ENCODE measurements at regions not wholly inside any gene's neighbourhood (a gene's known extent, or its start where the extent isn't known, plus 50 kb on each side); places are given as distances from the start of the nearest gene placed in this dataset.
A peak's percentile ranks its signal among the peaks of the same experiment; 100 is the strongest.
"Not testable (repeated sequence)": the region's sequence is repeated elsewhere in the genome, so short reads cannot be mapped to it uniquely, and the experiment has no call there.

- H3K27me3 Mint-ChIP-seq: no peaks in the 10 kb centered on the region
- peak; percentile 61 for ATAC-seq (replicated peaks)
- H3K4me3 Mint-ChIP-seq: peak overlapping the region; percentile 83
- H3K9me3 Mint-ChIP-seq: no peaks in the 10 kb centered on the region
- H3K27ac Mint-ChIP-seq: peak overlapping the region; percentile 97
- no peaks in the 10 kb centered on the region for H3K36me3 Mint-ChIP-seq (ENCODE audit: low read depth)
- peaks cover 25% of the 10 kb centered on the region for H3K4me1 Mint-ChIP-seq
Observed at GRCh38 chr1:244322791-244323521, 128.8 kb downstream of the ADSS2 start.

GRCh38 chr1:244324176-244324883 lies 127.4 kb downstream of the ADSS2 start:
- no peaks in the 10 kb centered on the region for H3K27me3 Mint-ChIP-seq
- peak overlapping the region; percentile 97 for H3K27ac Mint-ChIP-seq
- peaks cover 23% of the 10 kb centered on the region for H3K4me1 Mint-ChIP-seq
- H3K4me3 Mint-ChIP-seq: peak overlapping the region; percentile 83
- ATAC-seq (replicated peaks): no peak
- no peaks in the 10 kb centered on the region for H3K36me3 Mint-ChIP-seq (ENCODE audit: low read depth)
- peaks cover 6% of the 10 kb centered on the region for H3K9me3 Mint-ChIP-seq

GRCh38 chr1:244325056-244325758 lies 126.5 kb downstream of the ADSS2 start:
- no peaks in the 10 kb centered on the region for H3K27me3 Mint-ChIP-seq
- peak; percentile 69 for ATAC-seq (replicated peaks)
- peaks cover 17% of the 10 kb centered on the region for H3K4me1 Mint-ChIP-seq
- H3K27ac Mint-ChIP-seq: peak overlapping the region; percentile 97
- H3K9me3 Mint-ChIP-seq: peaks cover 6% of the 10 kb centered on the region
- H3K4me3 Mint-ChIP-seq: peak overlapping the region; percentile 83
- H3K36me3 Mint-ChIP-seq (ENCODE audit: low read depth): no peaks in the 10 kb centered on the region

DNA sequence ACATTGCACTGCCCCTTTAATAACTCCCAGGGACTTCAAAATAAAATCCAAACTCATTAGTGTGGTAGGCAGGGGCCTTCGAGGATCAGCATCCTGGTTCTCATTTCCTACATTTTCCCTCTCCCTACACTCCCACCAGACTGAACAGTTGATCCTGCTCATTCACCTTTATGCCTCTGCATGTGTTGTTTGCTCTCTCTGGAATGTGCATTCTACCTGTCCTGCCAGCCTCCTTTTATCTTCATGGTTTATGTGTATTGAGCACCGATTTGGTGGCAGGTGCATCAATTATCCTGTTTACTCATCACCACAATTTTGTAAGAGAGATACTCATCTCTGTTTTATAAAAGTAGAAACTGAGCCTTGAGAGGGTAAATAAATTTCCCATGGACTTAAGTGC lies 125.0 kb downstream of the ADSS2 start:
- peak overlapping the region; percentile 97 for H3K27ac Mint-ChIP-seq
- peaks cover 17% of the 10 kb centered on the region for H3K4me1 Mint-ChIP-seq
- H3K27me3 Mint-ChIP-seq: no peaks in the 10 kb centered on the region
- no peaks in the 10 kb centered on the region for H3K36me3 Mint-ChIP-seq (ENCODE audit: low read depth)
- ATAC-seq (replicated peaks): no peak
- peaks cover 6% of the 10 kb centered on the region for H3K9me3 Mint-ChIP-seq
- no peak overlapping the region for H3K4me3 Mint-ChIP-seq

DNA sequence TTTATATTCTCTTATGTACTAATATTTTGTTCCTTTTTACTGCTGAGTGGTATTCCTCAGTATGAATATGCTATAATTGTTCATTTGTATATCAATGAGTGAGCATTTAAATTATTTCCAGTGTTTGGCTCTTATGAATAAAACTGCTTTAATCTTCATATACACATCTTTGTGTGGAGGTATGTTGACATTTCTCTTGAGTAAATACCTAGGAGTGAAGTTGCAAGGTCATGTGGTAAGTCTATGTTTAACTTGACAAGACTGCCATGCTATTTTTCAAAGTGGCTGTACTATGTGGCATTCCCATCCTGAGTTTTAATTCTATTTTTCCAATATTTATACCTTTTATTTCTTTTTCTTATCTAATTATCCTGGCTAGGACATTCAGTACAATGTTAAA lies 124.2 kb downstream of the ADSS2 start:
- H3K36me3 Mint-ChIP-seq (ENCODE audit: low read depth): no peaks in the 10 kb centered on the region
- ATAC-seq (replicated peaks): no peak
- peaks cover 15% of the 10 kb centered on the region for H3K4me1 Mint-ChIP-seq
- H3K4me3 Mint-ChIP-seq: no peak overlapping the region
- H3K27me3 Mint-ChIP-seq: peaks cover 2% of the 10 kb centered on the region
- no peak overlapping the region for H3K27ac Mint-ChIP-seq
- H3K9me3 Mint-ChIP-seq: peaks cover 6% of the 10 kb centered on the region

- Mint-ChIP-seq H3K9me3 (peaks cover 6% of the 10 kb centered on the region), H3K27me3 (peaks cover 3% of the 10 kb centered on the region)
- ATAC-seq (replicated peaks): no peak
Observed at GRCh38 chr1:244328476-244328875, 123.2 kb downstream of the ADSS2 start.

GRCh38 chr1:244329591-244330317 lies 122.0 kb downstream of the ADSS2 start:
- H3K4me3 Mint-ChIP-seq: no peak overlapping the region
- H3K27me3 Mint-ChIP-seq: peaks cover 9% of the 10 kb centered on the region
- no peaks in the 10 kb centered on the region for H3K36me3 Mint-ChIP-seq (ENCODE audit: low read depth)
- peaks cover 8% of the 10 kb centered on the region for H3K4me1 Mint-ChIP-seq
- no peak for ATAC-seq (replicated peaks)
- no peak overlapping the region for H3K27ac Mint-ChIP-seq
- peaks cover 6% of the 10 kb centered on the region for H3K9me3 Mint-ChIP-seq

More at GRCh38 chr1:244328476-244328875, 123.2 kb downstream of the ADSS2 start:
- Mint-ChIP-seq H3K27ac (no peak overlapping the region), H3K4me1 (peaks cover 11% of the 10 kb centered on the region), H3K4me3 (no peak overlapping the region), H3K36me3 (ENCODE audit: low read depth) (no peaks in the 10 kb centered on the region)

- H3K27ac Mint-ChIP-seq: no peak overlapping the region
- peaks cover 6% of the 10 kb centered on the region for H3K9me3 Mint-ChIP-seq
- no peak for ATAC-seq (replicated peaks)
- H3K4me1 Mint-ChIP-seq: peaks cover 2% of the 10 kb centered on the region
- no peaks in the 10 kb centered on the region for H3K36me3 Mint-ChIP-seq (ENCODE audit: low read depth)
- H3K27me3 Mint-ChIP-seq: peaks cover 9% of the 10 kb centered on the region
- no peak overlapping the region for H3K4me3 Mint-ChIP-seq
Observed at GRCh38 chr1:244330318-244330625, 121.4 kb downstream of the ADSS2 start.

GRCh38 chr1:244332761-244333160 lies 118.9 kb downstream of the ADSS2 start:
- H3K27me3 Mint-ChIP-seq; H3K9me3 Mint-ChIP-seq; ATAC-seq (replicated peaks); H3K4me3 Mint-ChIP-seq; H3K36me3 Mint-ChIP-seq (ENCODE audit: low read depth); H3K4me1 Mint-ChIP-seq; H3K27ac Mint-ChIP-seq: not testable (repeated sequence)

DNA sequence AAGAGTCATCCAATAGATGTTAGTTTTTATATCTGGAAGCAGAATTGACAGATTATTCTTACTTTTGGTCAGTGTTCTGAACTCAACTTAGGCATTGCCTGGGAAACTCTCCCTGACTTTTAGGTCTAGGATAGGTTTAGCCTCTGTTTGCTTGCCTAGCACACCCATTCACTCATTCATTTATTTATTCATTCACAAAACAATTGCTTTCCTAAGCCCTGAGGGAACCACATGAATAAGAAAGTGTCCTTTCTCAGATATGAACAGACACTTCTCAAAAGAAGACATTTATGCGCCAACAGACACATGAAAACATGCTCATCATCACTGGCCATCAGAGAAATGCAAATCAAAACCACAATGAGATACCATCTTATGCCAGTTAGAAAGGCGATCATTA lies 117.4 kb downstream of the ADSS2 start:
- H3K36me3 Mint-ChIP-seq (ENCODE audit: low read depth); ATAC-seq (replicated peaks): not testable (repeated sequence)

DNA sequence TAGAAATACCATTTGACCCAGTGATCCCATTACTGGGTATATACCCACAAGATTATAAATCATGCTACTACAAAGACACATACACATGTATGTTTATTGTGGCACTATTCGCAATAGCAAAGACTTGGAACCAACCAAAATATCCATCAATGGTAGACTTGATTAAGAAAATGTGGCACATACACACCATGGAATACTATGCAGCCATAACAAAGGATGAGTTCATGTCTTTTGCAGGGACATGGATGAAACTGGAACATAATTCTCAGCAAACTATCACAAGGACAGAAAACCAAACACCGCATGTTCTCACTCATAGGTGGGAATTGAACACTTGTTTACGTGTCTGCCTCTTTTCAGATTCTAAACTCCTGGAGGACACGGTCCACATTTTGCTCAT lies 116.9 kb downstream of the ADSS2 start:
- not testable (repeated sequence) for H3K4me1 Mint-ChIP-seq; H3K9me3 Mint-ChIP-seq; H3K36me3 Mint-ChIP-seq (ENCODE audit: low read depth); H3K4me3 Mint-ChIP-seq; ATAC-seq (replicated peaks); H3K27me3 Mint-ChIP-seq; H3K27ac Mint-ChIP-seq

More for the DNA sequence above, 117.4 kb downstream of the ADSS2 start:
- H3K9me3 Mint-ChIP-seq, H3K27ac Mint-ChIP-seq, H3K4me1 Mint-ChIP-seq, H3K4me3 Mint-ChIP-seq, H3K27me3 Mint-ChIP-seq: not testable (repeated sequence)

DNA sequence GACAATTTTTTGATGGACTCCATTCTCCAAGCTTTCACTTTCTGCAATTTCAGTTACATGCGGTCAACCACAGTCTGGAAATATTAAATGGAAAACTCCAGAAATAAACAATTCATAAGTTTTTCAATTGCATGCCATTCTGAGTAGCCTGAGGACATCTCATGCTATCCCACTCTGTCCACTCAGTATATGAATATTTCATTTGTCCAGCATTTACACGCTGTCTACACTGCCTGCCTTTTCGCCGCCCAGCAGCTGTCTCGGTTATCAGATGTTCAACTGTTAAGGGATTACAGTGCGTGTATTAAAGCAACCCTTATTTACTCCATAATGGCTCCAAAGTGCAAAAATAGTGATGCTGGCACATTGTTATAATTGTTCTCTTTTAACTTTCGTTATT lies 116.3 kb downstream of the ADSS2 start:
- H3K4me1 Mint-ChIP-seq: no peaks in the 10 kb centered on the region
- H3K9me3 Mint-ChIP-seq: no peaks in the 10 kb centered on the region
- no peaks in the 10 kb centered on the region for H3K36me3 Mint-ChIP-seq (ENCODE audit: low read depth)
- H3K4me3 Mint-ChIP-seq: no peak overlapping the region
- H3K27me3 Mint-ChIP-seq: peaks cover 9% of the 10 kb centered on the region
- no peak for ATAC-seq (replicated peaks)
- H3K27ac Mint-ChIP-seq: no peak overlapping the region

DNA sequence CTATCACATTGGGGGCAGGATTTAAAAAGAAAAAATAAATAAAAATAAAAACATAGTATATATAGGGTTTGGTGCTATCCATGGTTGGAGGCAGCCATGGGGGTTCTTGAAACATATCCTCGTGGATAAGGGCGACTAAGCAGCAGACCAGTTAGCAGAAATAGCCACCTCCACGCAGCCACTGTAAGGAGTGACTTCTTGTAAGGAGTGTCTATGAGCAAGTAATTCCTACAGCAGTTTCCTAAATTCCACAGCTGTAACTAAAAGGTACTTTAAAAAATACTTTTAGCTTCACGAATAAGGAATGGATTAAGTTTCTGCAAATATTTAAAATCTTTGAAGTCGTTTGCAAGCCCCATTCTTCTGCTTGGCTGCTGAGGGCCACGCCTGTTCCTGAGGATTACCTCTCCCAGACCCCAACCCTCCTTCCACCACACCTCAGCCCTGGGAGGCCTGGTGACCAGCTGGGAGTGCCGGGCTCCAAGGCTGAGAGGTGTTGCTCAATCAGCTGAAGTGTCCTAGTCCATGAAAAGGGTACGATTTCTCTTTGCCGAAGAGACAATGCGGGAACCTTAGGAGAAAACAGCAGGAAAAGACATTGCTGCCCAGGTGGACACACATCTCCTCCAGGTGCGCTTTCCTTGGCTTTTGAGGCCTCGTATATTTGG lies 115.3 kb downstream of the ADSS2 start:
- H3K9me3 Mint-ChIP-seq: no peaks in the 10 kb centered on the region
- no peaks in the 10 kb centered on the region for H3K4me1 Mint-ChIP-seq
- H3K4me3 Mint-ChIP-seq: no peak overlapping the region
- no peaks in the 10 kb centered on the region for H3K36me3 Mint-ChIP-seq (ENCODE audit: low read depth)
- H3K27ac Mint-ChIP-seq: no peak overlapping the region
- no peak for ATAC-seq (replicated peaks)
- H3K27me3 Mint-ChIP-seq: peaks cover 9% of the 10 kb centered on the region

GRCh38 chr1:244337839-244338238 lies 113.9 kb downstream of the ADSS2 start:
- H3K36me3 Mint-ChIP-seq (ENCODE audit: low read depth): no peaks in the 10 kb centered on the region
- ATAC-seq (replicated peaks): no peak
- H3K27ac Mint-ChIP-seq: no peak overlapping the region
- peaks cover 6% of the 10 kb centered on the region for H3K27me3 Mint-ChIP-seq
- H3K9me3 Mint-ChIP-seq: no peaks in the 10 kb centered on the region
- H3K4me3 Mint-ChIP-seq: no peak overlapping the region
- no peaks in the 10 kb centered on the region for H3K4me1 Mint-ChIP-seq
